Right lobe of liver (tissue), 6 donors: ENCODE measurements at regions not wholly inside any gene's neighbourhood (a gene's known extent, or its start where the extent isn't known, plus 50 kb on each side); places are given as distances from the start of the nearest gene placed in this dataset.

Experiments
- ATAC-seq, 4 donors: fragments of 200-7000 bp; cut with Tn5 transposase; one replicate each; pipeline ENCODE4 v1.9.1; 2020; ENCODE audit warnings: mild to moderate bottlenecking in 4 of 4, moderate library complexity in 4 of 4
- DNase-seq, 3 donors: peaks; one replicate each; pipeline ENCODE4 v3.0.0-alpha.2; 2020
- H3K27ac ChIP-seq, 3 donors: fragments of 200-600 bp; one replicate each; pipeline ENCODE4 v1.8.0; 2022
- H3K27me3 ChIP-seq, 2 donors: fragments of 200-600 bp; one replicate each; pipeline ENCODE4 v1.8.0; 2022
- H3K36me3 ChIP-seq, 4 donors: fragments of 200-600 bp; sonication (generic) in 1 of 4; one replicate each; pipeline versions ENCODE4 v1.5.1 to v1.8.0; 2017 to 2022; ENCODE audit warnings: control low read depth in 1 of 4
- H3K4me1 ChIP-seq, 4 donors: fragments of 200-600 bp; sonication (generic) in 1 of 4; one replicate each; pipeline versions ENCODE4 v1.5.1 to v1.8.0; 2017 to 2022; ENCODE audit warnings: control low read depth in 1 of 4
- H3K4me3 ChIP-seq, 3 donors: fragments of 200-600 bp; one replicate each; pipeline ENCODE4 v1.8.0; 2022
- H3K9me3 ChIP-seq, 4 donors: fragments of 200-600 bp; sonication (generic) in 1 of 4; one replicate each; pipeline versions ENCODE4 v1.5.1 to v1.8.0; 2017 to 2022; ENCODE audit warnings: control low read depth in 1 of 4
- POLR2A ChIP-seq: fragments of 450-650 bp; IDR thresholded peaks from one replicate; pipeline ENCODE4 v1.6.1; 2017; ENCODE audit warnings: antibody characterized with exemption, mild to moderate bottlenecking
- WGBS: methylation state at CpG from one replicate; pipeline ENCODE4 v1.1.6; 2018; ENCODE audit warnings: low coverage, low lambda C conversion rate; ENCODE audit not compliant: insufficient coverage; ENCODE audit errors: missing lambda C conversion rate; 5-methylcytosine and 5-hydroxymethylcytosine counted together
- intact Hi-C, 2 donors: fragments of 100-400 bp; cut with DNase I; formaldehyde crosslinking; loops; one replicate each; pipeline versions ENCODE4 v1.11.2 to v1.14.1; 2022
- TF ChIP-seq, protein P1 (sequence below), 4 donors: fragments of 200-600 bp in 3 of 4; fragments of 450-650 bp in 1 of 4; IDR thresholded peaks; one replicate each; pipeline versions ENCODE4 v1.5.1 to v1.8.0; 2016 to 2022; ENCODE audit warnings: antibody characterized with exemption in 4 of 4, mild to moderate bottlenecking in 2 of 4
- donor health status: DM: no; HTN: yes; CAD: no.
- donor health status: DM: no; HTN: no; CAD: no.
- donor health status: DM: no; HTN: no; CAD: no.
- donor health status: DM: no; HTN: yes; CAD: no.
- donor health status: DM: no; HTN: yes; CAD: no.

DNA sequence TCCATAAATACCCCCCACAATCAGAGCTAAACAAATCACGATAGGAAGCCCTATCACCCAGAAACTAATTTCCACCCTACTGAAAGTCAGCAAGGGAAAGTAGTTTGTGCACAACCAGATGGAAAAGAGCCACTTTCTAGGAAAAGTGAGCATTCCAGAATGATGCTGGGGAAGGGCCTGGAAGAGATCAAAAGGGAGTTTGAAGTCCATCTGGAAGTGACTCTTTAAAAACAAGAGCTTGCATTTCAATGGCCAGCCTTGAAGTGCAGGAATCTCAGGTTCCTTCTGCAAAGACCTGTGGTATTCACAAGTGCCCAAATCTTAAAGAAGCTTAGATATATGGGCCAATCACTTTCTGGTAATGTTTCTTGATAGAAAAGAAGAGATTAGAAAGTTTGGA, 97.0 kb upstream of the LDB2 start:
- no peaks in the 10 kb centered on the region for H3K4me1 ChIP-seq
- intact Hi-C loops = no loop called here
- TF ChIP-seq, protein P1, sequence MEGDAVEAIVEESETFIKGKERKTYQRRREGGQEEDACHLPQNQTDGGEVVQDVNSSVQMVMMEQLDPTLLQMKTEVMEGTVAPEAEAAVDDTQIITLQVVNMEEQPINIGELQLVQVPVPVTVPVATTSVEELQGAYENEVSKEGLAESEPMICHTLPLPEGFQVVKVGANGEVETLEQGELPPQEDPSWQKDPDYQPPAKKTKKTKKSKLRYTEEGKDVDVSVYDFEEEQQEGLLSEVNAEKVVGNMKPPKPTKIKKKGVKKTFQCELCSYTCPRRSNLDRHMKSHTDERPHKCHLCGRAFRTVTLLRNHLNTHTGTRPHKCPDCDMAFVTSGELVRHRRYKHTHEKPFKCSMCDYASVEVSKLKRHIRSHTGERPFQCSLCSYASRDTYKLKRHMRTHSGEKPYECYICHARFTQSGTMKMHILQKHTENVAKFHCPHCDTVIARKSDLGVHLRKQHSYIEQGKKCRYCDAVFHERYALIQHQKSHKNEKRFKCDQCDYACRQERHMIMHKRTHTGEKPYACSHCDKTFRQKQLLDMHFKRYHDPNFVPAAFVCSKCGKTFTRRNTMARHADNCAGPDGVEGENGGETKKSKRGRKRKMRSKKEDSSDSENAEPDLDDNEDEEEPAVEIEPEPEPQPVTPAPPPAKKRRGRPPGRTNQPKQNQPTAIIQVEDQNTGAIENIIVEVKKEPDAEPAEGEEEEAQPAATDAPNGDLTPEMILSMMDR (IDR thresholded peaks at IDR 0.05) = no peak
- no peak for TF ChIP-seq POLR2A
- no peaks in the 10 kb centered on the region for H3K9me3 ChIP-seq
- H3K4me3 ChIP-seq = no peak overlapping the region
- DNase-seq (no peak), ATAC-seq (no peak)
- H3K27me3 ChIP-seq = no peaks in the 10 kb centered on the region
- no peaks in the 10 kb centered on the region for H3K36me3 ChIP-seq
- 44% methylated on average over 1 of the region's 1 CpG for WGBS
- no peak overlapping the region for H3K27ac ChIP-seq

GRCh38 chr4:16993956-16994840, 95.8 kb upstream of the LDB2 start:
- no peaks in the 10 kb centered on the region for H3K9me3 ChIP-seq
- DNase-seq (no peak), ATAC-seq (no peak)
- no peak overlapping the region for H3K27ac ChIP-seq
- H3K36me3 ChIP-seq = no peaks in the 10 kb centered on the region
- H3K4me3 ChIP-seq = no peak overlapping the region
- H3K4me1 ChIP-seq = no peaks in the 10 kb centered on the region
- intact Hi-C loops = no loop called here
- 50% methylated on average over 5 of the region's 5 CpGs for WGBS
- H3K27me3 ChIP-seq = no peaks in the 10 kb centered on the region
- no peak for TF ChIP-seq POLR2A
- TF ChIP-seq, protein P1 (IDR thresholded peaks at IDR 0.05) = no peak

DNA sequence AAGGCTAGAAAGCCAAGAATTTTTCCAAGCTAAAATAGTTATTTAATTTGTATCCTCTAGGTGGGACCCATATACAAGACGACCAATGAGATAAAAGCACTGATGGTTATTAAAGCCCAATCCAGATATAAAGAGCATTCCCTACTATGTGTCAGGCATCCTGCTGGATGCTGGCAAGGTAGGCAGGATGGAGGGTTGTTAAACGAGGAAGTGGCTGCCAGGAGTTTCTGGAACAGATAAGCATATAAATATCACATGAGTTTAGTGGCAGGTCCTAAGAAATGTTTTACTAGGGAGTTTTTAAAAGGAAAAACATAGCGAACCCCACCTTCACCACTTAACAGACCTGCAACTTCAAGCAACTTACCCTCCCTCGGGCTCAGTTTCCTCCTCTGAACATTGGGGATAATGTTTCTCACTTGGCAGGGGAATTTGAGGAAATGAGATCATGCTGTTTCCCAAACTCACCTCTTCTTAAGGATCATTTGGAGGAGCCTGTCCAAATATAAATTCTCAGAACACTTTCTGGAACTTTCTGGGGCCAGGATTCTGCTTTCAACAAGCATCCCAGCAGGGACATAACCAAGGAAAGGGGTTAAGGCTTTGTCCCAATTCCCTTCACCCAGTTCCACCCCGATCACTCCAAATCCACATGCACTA, 94.3 kb upstream of the LDB2 start:
- H3K9me3 ChIP-seq = no peaks in the 10 kb centered on the region
- no peak for DNase-seq
- no peak overlapping the region for H3K4me3 ChIP-seq
- TF ChIP-seq POLR2A = no peak
- TF ChIP-seq, protein P1 (IDR thresholded peaks at IDR 0.05) = no peak
- intact Hi-C loops = no loop called here
- no peaks in the 10 kb centered on the region for H3K36me3 ChIP-seq
- H3K27ac ChIP-seq = no peak overlapping the region
- H3K27me3 ChIP-seq = no peaks in the 10 kb centered on the region
- no peaks in the 10 kb centered on the region for H3K4me1 ChIP-seq
- no peak for ATAC-seq
- 27% methylated on average over 5 of the region's 5 CpGs for WGBS

- no peaks in the 10 kb centered on the region for H3K4me1 ChIP-seq
- no peak overlapping the region for H3K4me3 ChIP-seq
- 32% methylated on average over 5 of the region's 5 CpGs for WGBS
- ATAC-seq = no peak
- no peaks in the 10 kb centered on the region for H3K36me3 ChIP-seq
- H3K27me3 ChIP-seq = no peaks in the 10 kb centered on the region
- intact Hi-C loops = no loop called here
- H3K9me3 ChIP-seq = no peaks in the 10 kb centered on the region
- no peak for TF ChIP-seq POLR2A
- TF ChIP-seq, protein P1 (IDR thresholded peaks at IDR 0.05) = no peak
- H3K27ac ChIP-seq = no peak overlapping the region
- no peak for DNase-seq
These were observed 93.0 kb upstream of the LDB2 start for GRCh38 chr4:16991450-16991849.
